ENCODE measurements at regions not wholly inside any gene's neighbourhood (a gene's known extent, or its start where the extent isn't known, plus 50 kb on each side); places are given as distances from the start of the nearest gene placed in this dataset.
A peak's percentile ranks its signal among the peaks of the same experiment; 100 is the strongest.

GRCh38 chr19:31092274-31092673 is 257.0 kb downstream of the TSHZ3 start:
- Mint-ChIP-seq H3K4me3 (no peak overlapping the region), H3K36me3 (no peaks in the 10 kb centered on the region), H3K27me3 (no peaks in the 10 kb centered on the region), H3K9me3 (peaks cover 0 to 14% (median 2%) of the 10 kb centered on the region in 7 donors), H3K4me1 (peaks cover 0 to 7% (median 0%) of the 10 kb centered on the region in 3 donors), H3K27ac (no peak overlapping the region)
- no peak for ATAC-seq (ENCODE audit: low read depth in 2 of 2)
- no peak for DNase-seq

- no peak overlapping the region for H3K27ac Mint-ChIP-seq
- ATAC-seq (ENCODE audit: low read depth in 2 of 2) (no peak), DNase-seq (no peak)
- H3K9me3 Mint-ChIP-seq: peaks cover 0 to 8% (median 3%) of the 10 kb centered on the region in 7 donors
- no peak overlapping the region for H3K4me3 Mint-ChIP-seq
- H3K27me3 Mint-ChIP-seq: no peaks in the 10 kb centered on the region
- no peaks in the 10 kb centered on the region for H3K36me3 Mint-ChIP-seq
- peaks cover 0 to 7% (median 0%) of the 10 kb centered on the region in 3 donors for H3K4me1 Mint-ChIP-seq
Measured at GRCh38 chr19:31089681-31090080, 259.6 kb downstream of the TSHZ3 start.

GRCh38 chr19:31085125-31085524 is 264.1 kb downstream of the TSHZ3 start:
- no peaks in the 10 kb centered on the region for H3K36me3 Mint-ChIP-seq
- ATAC-seq (ENCODE audit: low read depth in 2 of 2) (no peak), DNase-seq (no peak)
- peaks cover 0 to 1% (median 0%) of the 10 kb centered on the region in 3 donors for H3K4me1 Mint-ChIP-seq
- H3K27me3 Mint-ChIP-seq: no peaks in the 10 kb centered on the region
- peaks cover 0 to 6% (median 1%) of the 10 kb centered on the region in 7 donors for H3K9me3 Mint-ChIP-seq
- no peak overlapping the region for H3K27ac Mint-ChIP-seq
- H3K4me3 Mint-ChIP-seq: no peak overlapping the region

- Mint-ChIP-seq H3K27me3 (no peaks in the 10 kb centered on the region), H3K36me3 (no peaks in the 10 kb centered on the region), H3K27ac (no peak overlapping the region), H3K9me3 (peaks cover 0 to 4% (median 1%) of the 10 kb centered on the region in 7 donors), H3K4me3 (no peak overlapping the region), H3K4me1 (no peaks in the 10 kb centered on the region)
- DNase-seq (no peak), ATAC-seq (ENCODE audit: low read depth in 2 of 2) (no peak)
Measured at GRCh38 chr19:31083105-31083504, 266.1 kb downstream of the TSHZ3 start.

GRCh38 chr19:31075146-31075655 is 274.0 kb downstream of the TSHZ3 start:
- Mint-ChIP-seq H3K36me3 (no peaks in the 10 kb centered on the region), H3K4me3 (no peak overlapping the region), H3K27ac (no peak overlapping the region), H3K9me3 (peaks cover 0 to 6% (median 0%) of the 10 kb centered on the region in 7 donors), H3K27me3 (peaks cover 9 to 27% (median 14%) of the 10 kb centered on the region in 3 donors), H3K4me1 (no peaks in the 10 kb centered on the region)
- ATAC-seq (ENCODE audit: low read depth in 2 of 2): no peak
- DNase-seq: no peak

- DNase-seq: no peak
- no peak for ATAC-seq (ENCODE audit: low read depth in 2 of 2)
- Mint-ChIP-seq H3K9me3 (peaks cover 0 to 6% (median 0%) of the 10 kb centered on the region in 7 donors), H3K27ac (no peak overlapping the region), H3K36me3 (no peaks in the 10 kb centered on the region), H3K4me1 (no peaks in the 10 kb centered on the region), H3K27me3 (peaks cover 9 to 28% (median 14%) of the 10 kb centered on the region in 3 donors), H3K4me3 (no peak overlapping the region)
Measured at GRCh38 chr19:31074199-31075125, 274.8 kb downstream of the TSHZ3 start.

- DNase-seq: no peak
- Mint-ChIP-seq H3K27me3 (peaks cover 9 to 28% (median 14%) of the 10 kb centered on the region in 3 donors), H3K36me3 (no peaks in the 10 kb centered on the region), H3K9me3 (peaks cover 0 to 6% (median 0%) of the 10 kb centered on the region in 7 donors), H3K4me1 (no peaks in the 10 kb centered on the region), H3K4me3 (no peak overlapping the region), H3K27ac (no peak overlapping the region)
- ATAC-seq (ENCODE audit: low read depth in 2 of 2): no peak
Measured at GRCh38 chr19:31073485-31074198, 275.6 kb downstream of the TSHZ3 start.

- Mint-ChIP-seq H3K9me3 (peaks cover 0 to 6% (median 2%) of the 10 kb centered on the region in 7 donors), H3K4me3 (no peak overlapping the region), H3K4me1 (no peaks in the 10 kb centered on the region), H3K27me3 (peaks cover 9 to 28% (median 14%) of the 10 kb centered on the region in 3 donors), H3K27ac (no peak overlapping the region), H3K36me3 (no peaks in the 10 kb centered on the region)
- DNase-seq: no peak
- ATAC-seq (ENCODE audit: low read depth in 2 of 2): no peak
Measured at GRCh38 chr19:31072451-31072850, 276.8 kb downstream of the TSHZ3 start.

- ATAC-seq (ENCODE audit: low read depth in 2 of 2): no peak
- no peak overlapping the region for H3K4me3 Mint-ChIP-seq
- DNase-seq: no peak
- H3K4me1 Mint-ChIP-seq: no peaks in the 10 kb centered on the region
- H3K27me3 Mint-ChIP-seq: peaks cover 9 to 28% (median 14%) of the 10 kb centered on the region in 3 donors
- H3K27ac Mint-ChIP-seq: no peak overlapping the region
- H3K36me3 Mint-ChIP-seq: no peaks in the 10 kb centered on the region
- peaks cover 0 to 6% (median 2%) of the 10 kb centered on the region in 7 donors for H3K9me3 Mint-ChIP-seq
Measured at GRCh38 chr19:31071136-31071855, 277.9 kb downstream of the TSHZ3 start.

GRCh38 chr19:31070146-31071065 is 278.8 kb downstream of the TSHZ3 start:
- Mint-ChIP-seq H3K27me3 (peaks cover 9 to 28% (median 14%) of the 10 kb centered on the region in 3 donors), H3K9me3 (peaks cover 0 to 6% (median 2%) of the 10 kb centered on the region in 7 donors), H3K36me3 (no peaks in the 10 kb centered on the region), H3K4me3 (peak overlapping the region in 1 of 8 donors; percentile 57), H3K27ac (no peak overlapping the region), H3K4me1 (no peaks in the 10 kb centered on the region)
- no peak for ATAC-seq (ENCODE audit: low read depth in 2 of 2)
- DNase-seq: no peak

- no peak for DNase-seq
- no peak for ATAC-seq (ENCODE audit: low read depth in 2 of 2)
- H3K27me3 Mint-ChIP-seq: peaks cover under 1 to 16% (median 9%) of the 10 kb centered on the region in 3 donors
- no peaks in the 10 kb centered on the region for H3K4me1 Mint-ChIP-seq
- H3K36me3 Mint-ChIP-seq: no peaks in the 10 kb centered on the region
- H3K27ac Mint-ChIP-seq: no peak overlapping the region
- peak overlapping the region in 1 of 8 donors; percentile 0 for H3K4me3 Mint-ChIP-seq
- peaks cover 0 to 8% (median 2%) of the 10 kb centered on the region in 7 donors for H3K9me3 Mint-ChIP-seq
Measured at GRCh38 chr19:31068268-31068667, 281.0 kb downstream of the TSHZ3 start.

GRCh38 chr19:31066385-31066784 is 282.9 kb downstream of the TSHZ3 start:
- ATAC-seq (ENCODE audit: low read depth in 2 of 2) (no peak), DNase-seq (no peak)
- Mint-ChIP-seq H3K27ac (no peak overlapping the region), H3K4me3 (no peak overlapping the region), H3K36me3 (no peaks in the 10 kb centered on the region), H3K4me1 (no peaks in the 10 kb centered on the region), H3K27me3 (peaks cover 0 to 8% (median 0%) of the 10 kb centered on the region in 3 donors), H3K9me3 (peaks cover 0 to 22% (median 4%) of the 10 kb centered on the region in 7 donors)

Measured in naive B cell (primary cell).